Astrocyte (in vitro differentiated cells and primary cell): ENCODE measurements at regions not wholly inside any gene's neighbourhood (a gene's known extent, or its start where the extent isn't known, plus 50 kb on each side); places are given as distances from the start of the nearest gene placed in this dataset.
"Not testable (repeated sequence)": the region's sequence is repeated elsewhere in the genome, so short reads cannot be mapped to it uniquely, and the experiment has no call there.

Experiments used
- DNase-seq: peaks from one replicate; pipeline ENCODE4 v3.0.0-alpha.2; 2010; ENCODE audit warnings: low read depth
- FAIRE-seq: peaks from 2 replicates; lab custom pipeline; 2011; peaks lifted over from hg19 to GRCh38; lab: Jason Lieb, UNC
- H2AFZ ChIP-seq: 2 replicates; pipeline ENCODE4 v1.6.0; 2012; ENCODE audit warnings: low read depth, low read length, inconsistent platforms
- H3K27ac ChIP-seq: 2 replicates; pipeline ENCODE4 v1.5.1; 2011; ENCODE audit warnings: low read depth, low read length, inconsistent platforms
- H3K27me3 ChIP-seq: 2 replicates; pipeline ENCODE4 v1.6.0; 2011; ENCODE audit warnings: low read length, inconsistent platforms; ENCODE audit not compliant: insufficient read depth
- H3K36me3 ChIP-seq: 2 replicates; pipeline ENCODE4 v1.5.1; 2011; ENCODE audit warnings: low read length, inconsistent platforms; ENCODE audit not compliant: insufficient read depth
- H3K4me1 ChIP-seq: 2 replicates; pipeline ENCODE4 v1.5.1; 2011; ENCODE audit warnings: low read length, inconsistent platforms; ENCODE audit not compliant: insufficient read depth
- H3K4me2 ChIP-seq: 2 replicates; pipeline ENCODE4 v1.6.0; 2012; ENCODE audit warnings: low read length, inconsistent platforms
- H3K4me3 ChIP-seq: 2 replicates; pipeline ENCODE4 v1.5.1; 2011; ENCODE audit warnings: low read depth, mild to moderate bottlenecking, low read length, inconsistent platforms; ENCODE audit not compliant: insufficient read depth
- H3K79me2 ChIP-seq: 2 replicates; pipeline ENCODE4 v1.6.0; 2012; ENCODE audit warnings: mild to moderate bottlenecking, low read length, inconsistent platforms; ENCODE audit not compliant: insufficient read depth
- H3K9ac ChIP-seq: 2 replicates; pipeline ENCODE4 v1.6.0; 2012; ENCODE audit warnings: mild to moderate bottlenecking, low read length, inconsistent platforms
- H3K9me3 ChIP-seq: 2 replicates; pipeline ENCODE4 v1.5.1; 2012; ENCODE audit warnings: low read depth, mild to moderate bottlenecking, low read length, inconsistent platforms; ENCODE audit not compliant: insufficient read depth
- H4K20me1 ChIP-seq: 2 replicates; pipeline ENCODE4 v1.6.0; 2012; ENCODE audit warnings: low read length, inconsistent platforms; ENCODE audit not compliant: insufficient read depth
- H3K27ac Mint-ChIP-seq: one replicate; pipeline ENCODE4 v1.8.0; 2021; ENCODE audit warnings: mild to moderate bottlenecking, mixed read lengths; ENCODE audit not compliant: unreplicated experiment
- H3K27me3 Mint-ChIP-seq: one replicate; pipeline ENCODE4 v1.8.0; 2021; ENCODE audit warnings: low read depth, mixed read lengths; ENCODE audit not compliant: unreplicated experiment
- H3K36me3 Mint-ChIP-seq: one replicate; pipeline ENCODE4 v1.8.0; 2021; ENCODE audit warnings: low read depth, mixed read lengths; ENCODE audit not compliant: unreplicated experiment
- H3K4me1 Mint-ChIP-seq: one replicate; pipeline ENCODE4 v1.8.0; 2021; ENCODE audit warnings: low read depth, mixed read lengths; ENCODE audit not compliant: unreplicated experiment
- H3K4me3 Mint-ChIP-seq: one replicate; pipeline ENCODE4 v1.8.0; 2021; ENCODE audit warnings: mild to moderate bottlenecking, moderate library complexity, mixed read lengths; ENCODE audit not compliant: unreplicated experiment
- H3K9me3 Mint-ChIP-seq: one replicate; pipeline ENCODE4 v1.8.0; 2021; ENCODE audit warnings: mild to moderate bottlenecking, mixed read lengths; ENCODE audit not compliant: unreplicated experiment
- CTCF ChIP-seq: IDR thresholded peaks from 2 replicates; pipeline ENCODE4 v1.5.1; 2011; ENCODE audit warnings: low read depth, mild to moderate bottlenecking, inconsistent platforms, low read length, moderate library complexity; ENCODE audit not compliant: insufficient read depth
- EZH2 ChIP-seq: IDR thresholded peaks from 2 replicates; pipeline ENCODE4 v1.6.1; 2012; ENCODE audit warnings: mild to moderate bottlenecking, low read length, inconsistent platforms; ENCODE audit not compliant: insufficient read depth

- H3K27ac ChIP-seq = no peak overlapping the region
- H3K79me2 ChIP-seq = no peaks in the 10 kb centered on the region
- no peaks in the 10 kb centered on the region for H3K9me3 ChIP-seq
- no peak overlapping the region for H3K4me3 ChIP-seq
- DNase-seq (no peak), FAIRE-seq (no peak)
- H3K9ac ChIP-seq = no peak overlapping the region
- no peak overlapping the region for H2AFZ ChIP-seq
- H3K27me3 ChIP-seq = no peaks in the 10 kb centered on the region
- H3K36me3 ChIP-seq = no peaks in the 10 kb centered on the region
- Mint-ChIP-seq H3K9me3 (no peaks in the 10 kb centered on the region), H3K27me3 (no peaks in the 10 kb centered on the region), H3K27ac (no peak overlapping the region), H3K4me3 (no peak overlapping the region), H3K4me1 (peaks cover 3% of the 10 kb centered on the region), H3K36me3 (no peaks in the 10 kb centered on the region)
- no peak for TF ChIP-seq EZH2
- no peaks in the 10 kb centered on the region for H3K4me1 ChIP-seq
- H3K4me2 ChIP-seq = no peak overlapping the region
- H4K20me1 ChIP-seq = no peaks in the 10 kb centered on the region
Observed at GRCh38 chr18:30439174-30439573, 603.4 kb downstream of the DSC3 start.

GRCh38 chr18:30432349-30432748 is 610.2 kb downstream of the DSC3 start:
- Histone ChIP-seq H3K4me3 (no peak overlapping the region), H3K27ac (no peak overlapping the region), H3K27me3 (no peaks in the 10 kb centered on the region), H4K20me1 (no peaks in the 10 kb centered on the region), H3K9ac (no peak overlapping the region), H3K36me3 (no peaks in the 10 kb centered on the region), H3K79me2 (no peaks in the 10 kb centered on the region), H2AFZ (no peak overlapping the region), H3K9me3 (no peaks in the 10 kb centered on the region), H3K4me2 (no peak overlapping the region), H3K4me1 (no peaks in the 10 kb centered on the region)
- no peaks in the 10 kb centered on the region for H3K36me3 Mint-ChIP-seq
- H3K4me1 Mint-ChIP-seq = no peaks in the 10 kb centered on the region
- TF ChIP-seq CTCF (no peak), EZH2 (no peak)
- H3K27ac Mint-ChIP-seq = no peak overlapping the region
- H3K4me3 Mint-ChIP-seq = no peak overlapping the region
- H3K9me3 Mint-ChIP-seq = no peaks in the 10 kb centered on the region
- DNase-seq (no peak), FAIRE-seq (no peak)
- H3K27me3 Mint-ChIP-seq = no peaks in the 10 kb centered on the region

GRCh38 chr18:30419399-30419798 is 623.1 kb downstream of the DSC3 start:
- not testable (repeated sequence) for H3K27me3 Mint-ChIP-seq, H2AFZ ChIP-seq, H3K9me3 ChIP-seq, H3K4me1 Mint-ChIP-seq, H4K20me1 ChIP-seq, FAIRE-seq, H3K27ac Mint-ChIP-seq, H3K36me3 Mint-ChIP-seq, H3K9ac ChIP-seq, H3K79me2 ChIP-seq, H3K9me3 Mint-ChIP-seq, H3K4me3 Mint-ChIP-seq, H3K4me1 ChIP-seq, H3K27me3 ChIP-seq, DNase-seq, H3K4me3 ChIP-seq, H3K36me3 ChIP-seq, H3K4me2 ChIP-seq, H3K27ac ChIP-seq

- no peaks in the 10 kb centered on the region for H3K9me3 ChIP-seq
- no peak for TF ChIP-seq EZH2
- FAIRE-seq = no peak
Observed at GRCh38 chr18:30415903-30416302, 626.6 kb downstream of the DSC3 start.

More at GRCh38 chr18:30415903-30416302, 626.6 kb downstream of the DSC3 start:
- Mint-ChIP-seq H3K36me3 (no peaks in the 10 kb centered on the region), H3K4me1 (no peaks in the 10 kb centered on the region), H3K27me3 (no peaks in the 10 kb centered on the region), H3K4me3 (no peak overlapping the region), H3K27ac (no peak overlapping the region), H3K9me3 (peaks cover 3% of the 10 kb centered on the region)
- no peaks in the 10 kb centered on the region for H3K36me3 ChIP-seq
- H3K27me3 ChIP-seq = no peaks in the 10 kb centered on the region
- no peaks in the 10 kb centered on the region for H3K4me1 ChIP-seq
- no peak overlapping the region for H3K9ac ChIP-seq
- no peak overlapping the region for H3K4me2 ChIP-seq
- no peak overlapping the region for H3K27ac ChIP-seq
- no peak overlapping the region for H2AFZ ChIP-seq
- no peaks in the 10 kb centered on the region for H4K20me1 ChIP-seq
- H3K79me2 ChIP-seq = no peaks in the 10 kb centered on the region
- no peak overlapping the region for H3K4me3 ChIP-seq
- no peak for DNase-seq
